Natural killer cell (primary cell): ENCODE measurements at regions not wholly inside any gene's neighbourhood (a gene's known extent, or its start where the extent isn't known, plus 50 kb on each side); places are given as distances from the start of the nearest gene placed in this dataset.

Experiments
- ATAC-seq, 3 donors: fragments of 150-1000 bp in 2 of 3; fragments of 200-7000 bp in 1 of 3; cut with Tn5 transposase; 1 replicate in 1 of 3; 2 replicates in 2 of 3; pipeline ENCODE4 v1.10.0; 2021; ENCODE audit warnings: mild to moderate bottlenecking in 2 of 3, moderate library complexity in 2 of 3
- DNase-seq, 2 donors: peaks; one replicate each; pipeline versions ENCODE4 v3.0.0 to v3.0.0-alpha.2; 2013 to 2021; ENCODE audit warnings: mixed read lengths in 1 of 2
- H3K27ac ChIP-seq: one replicate; pipeline ENCODE4 v1.5.1; 2013; ENCODE audit warnings: mild to moderate bottlenecking, low read length
- H3K27me3 ChIP-seq: one replicate; pipeline ENCODE4 v1.6.1; 2013; ENCODE audit warnings: low read length; ENCODE audit not compliant: control insufficient read depth, insufficient read depth
- H3K36me3 ChIP-seq: one replicate; pipeline ENCODE4 v1.6.1; 2013; ENCODE audit warnings: low read length; ENCODE audit not compliant: control insufficient read depth, insufficient read depth
- H3K4me1 ChIP-seq: one replicate; pipeline ENCODE4 v1.6.1; 2013; ENCODE audit warnings: low read length; ENCODE audit not compliant: control insufficient read depth, insufficient read depth
- H3K4me3 ChIP-seq: one replicate; pipeline ENCODE4 v1.5.1; 2013; ENCODE audit warnings: low read length
- H3K9me3 ChIP-seq: one replicate; pipeline ENCODE4 v1.6.1; 2013; ENCODE audit warnings: low read length; ENCODE audit not compliant: control insufficient read depth, insufficient read depth
- H3K27ac Mint-ChIP-seq, 2 donors: one replicate each; pipeline ENCODE4 v1.8.0; 2022; ENCODE audit warnings: mild to moderate bottlenecking in 2 of 2, mixed read lengths in 2 of 2, moderate library complexity in 1 of 2
- H3K27me3 Mint-ChIP-seq, 2 donors: one replicate each; pipeline ENCODE4 v1.8.0; 2022; ENCODE audit warnings: low read depth in 2 of 2, mixed read lengths in 2 of 2
- H3K36me3 Mint-ChIP-seq: one replicate; pipeline ENCODE4 v1.8.0; 2022; ENCODE audit warnings: mixed read lengths
- H3K4me1 Mint-ChIP-seq, 2 donors: one replicate each; pipeline ENCODE4 v1.8.0; 2022; ENCODE audit warnings: mixed read lengths in 2 of 2
- H3K4me3 Mint-ChIP-seq: one replicate; pipeline ENCODE4 v1.8.0; 2022; ENCODE audit warnings: mild to moderate bottlenecking, moderate library complexity, mixed read lengths
- H3K9me3 Mint-ChIP-seq, 2 donors: one replicate each; pipeline ENCODE4 v1.8.0; 2022; ENCODE audit warnings: mixed read lengths in 2 of 2
- CTCF ChIP-seq: fragments of 200-600 bp; IDR thresholded peaks from one replicate; pipeline ENCODE4 v1.8.0; 2022; ENCODE audit warnings: antibody characterized with exemption
- WGBS: methylation state at CpG from one replicate; pipeline ENCODE4 v1.1.7; 2013; ENCODE audit warnings: missing lambda C conversion rate; ENCODE audit not compliant: insufficient coverage; 5-methylcytosine and 5-hydroxymethylcytosine counted together
- intact Hi-C: fragments of 100-400 bp; cut with micrococcal nuclease; formaldehyde crosslinking; loops from one replicate; pipeline ENCODE4 v1.14.2; 2022

GRCh38 chr12:59304077-59304721 lies 291.6 kb upstream of the SLC16A7 start:
- 59% methylated on average over 5 of the region's 5 CpGs for WGBS
- peaks cover 2 to 14% of the 10 kb centered on the region in 2 donors for H3K9me3 Mint-ChIP-seq
- H3K4me1 Mint-ChIP-seq: no peaks in the 10 kb centered on the region
- no peak overlapping the region for H3K4me3 Mint-ChIP-seq
- DNase-seq: no peak
- TF ChIP-seq CTCF: no peak
- H3K27me3 Mint-ChIP-seq: no peaks in the 10 kb centered on the region
- no peaks in the 10 kb centered on the region for H3K4me1 ChIP-seq
- no peak overlapping the region for H3K27ac ChIP-seq
- H3K27me3 ChIP-seq: no peaks in the 10 kb centered on the region
- H3K4me3 ChIP-seq: no peak overlapping the region
- H3K27ac Mint-ChIP-seq: no peak overlapping the region
- intact Hi-C loops: no loop called here
- no peaks in the 10 kb centered on the region for H3K36me3 Mint-ChIP-seq
- no peaks in the 10 kb centered on the region for H3K9me3 ChIP-seq
- no peaks in the 10 kb centered on the region for H3K36me3 ChIP-seq
- ATAC-seq: no peak

- Mint-ChIP-seq H3K27me3 (no peaks in the 10 kb centered on the region), H3K9me3 (peaks cover 8 to 24% of the 10 kb centered on the region in 2 donors), H3K4me3 (no peak overlapping the region), H3K36me3 (peaks cover 8% of the 10 kb centered on the region), H3K27ac (no peak overlapping the region), H3K4me1 (no peaks in the 10 kb centered on the region)
- Histone ChIP-seq H3K27me3 (no peaks in the 10 kb centered on the region), H3K27ac (no peak overlapping the region), H3K4me3 (no peak overlapping the region), H3K9me3 (no peaks in the 10 kb centered on the region), H3K36me3 (no peaks in the 10 kb centered on the region), H3K4me1 (no peaks in the 10 kb centered on the region)
- no peak for TF ChIP-seq CTCF
- WGBS: 32% methylated on average over 4 of the region's 4 CpGs
- intact Hi-C loops: no loop called here
- ATAC-seq: no peak
- no peak for DNase-seq
Observed at GRCh38 chr12:59298296-59298695, 297.5 kb upstream of the SLC16A7 start.

GRCh38 chr12:59294221-59294620 lies 301.6 kb upstream of the SLC16A7 start:
- no peak overlapping the region for H3K4me3 ChIP-seq

More at GRCh38 chr12:59294221-59294620, 301.6 kb upstream of the SLC16A7 start:
- peaks cover 14 to 18% of the 10 kb centered on the region in 2 donors for H3K9me3 Mint-ChIP-seq
- H3K4me1 ChIP-seq: no peaks in the 10 kb centered on the region
- H3K27ac Mint-ChIP-seq: no peak overlapping the region
- no peaks in the 10 kb centered on the region for H3K9me3 ChIP-seq
- ATAC-seq (no peak), DNase-seq (no peak)
- WGBS: 65% methylated on average over 3 of the region's 5 CpGs
- no peaks in the 10 kb centered on the region for H3K27me3 Mint-ChIP-seq
- TF ChIP-seq CTCF: no peak
- H3K4me1 Mint-ChIP-seq: no peaks in the 10 kb centered on the region
- peaks cover 8% of the 10 kb centered on the region for H3K36me3 Mint-ChIP-seq
- H3K4me3 Mint-ChIP-seq: no peak overlapping the region
- H3K27ac ChIP-seq: no peak overlapping the region
- intact Hi-C loops: no loop called here
- H3K36me3 ChIP-seq: no peaks in the 10 kb centered on the region
- no peaks in the 10 kb centered on the region for H3K27me3 ChIP-seq
